Stimulated activated CD4-positive, alpha-beta T cell treated with anti-CD3 and anti-CD28 coated beads, TNF-alpha, amount 100 ng/mL, for 1 hour (primary cell): ENCODE measurements at regions not wholly inside any gene's neighbourhood (a gene's known extent, or its start where the extent isn't known, plus 50 kb on each side); places are given as distances from the start of the nearest gene placed in this dataset.

Experiments used
- DNase-seq, 3 donors: peaks; one replicate each; pipeline ENCODE4 v3.0.0-alpha.2; 2020; ENCODE audit warnings: low read depth in 3 of 3, low spot score in 1 of 3

DNA sequence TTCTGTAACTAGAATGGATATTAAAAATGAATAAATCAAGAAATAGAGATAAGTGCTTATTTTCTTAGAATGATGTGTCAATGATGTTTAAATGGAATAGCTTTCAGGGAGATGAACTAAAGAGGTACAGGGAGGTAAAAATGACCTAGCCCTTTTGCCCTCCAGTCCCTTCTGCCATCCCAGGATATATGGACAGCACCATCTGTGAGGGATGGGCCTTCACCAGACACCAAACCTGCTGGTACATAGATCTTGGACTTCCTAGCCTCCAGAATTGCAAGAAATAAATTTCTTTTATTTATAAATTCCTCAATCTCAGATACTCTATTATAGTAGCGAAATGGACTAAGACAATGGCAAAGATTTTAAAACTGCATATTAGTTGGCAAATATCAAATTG is 352.0 kb upstream of the THBS1 start:
- DNase-seq: no peak

GRCh38 chr15:39230205-39230907 is 350.5 kb upstream of the THBS1 start:
- no peak for DNase-seq

DNA sequence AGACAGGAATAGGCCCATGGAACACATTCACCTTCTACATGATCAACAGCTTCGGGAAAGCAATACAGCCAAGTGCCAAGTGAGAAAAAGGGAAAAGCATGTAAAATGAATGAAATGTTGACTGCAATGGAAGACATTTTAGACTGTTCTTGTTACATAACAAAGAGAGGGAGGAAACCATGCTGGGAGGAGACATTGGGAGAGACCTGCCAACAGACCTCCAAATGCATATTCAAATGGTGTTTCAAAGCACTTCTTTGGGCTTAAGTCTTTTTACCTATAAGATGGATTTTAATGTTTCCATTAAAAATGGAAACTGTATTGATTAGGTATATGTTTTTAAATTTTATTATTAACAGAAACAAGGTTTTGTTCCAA is 350.0 kb upstream of the THBS1 start:
- no peak for DNase-seq

DNA sequence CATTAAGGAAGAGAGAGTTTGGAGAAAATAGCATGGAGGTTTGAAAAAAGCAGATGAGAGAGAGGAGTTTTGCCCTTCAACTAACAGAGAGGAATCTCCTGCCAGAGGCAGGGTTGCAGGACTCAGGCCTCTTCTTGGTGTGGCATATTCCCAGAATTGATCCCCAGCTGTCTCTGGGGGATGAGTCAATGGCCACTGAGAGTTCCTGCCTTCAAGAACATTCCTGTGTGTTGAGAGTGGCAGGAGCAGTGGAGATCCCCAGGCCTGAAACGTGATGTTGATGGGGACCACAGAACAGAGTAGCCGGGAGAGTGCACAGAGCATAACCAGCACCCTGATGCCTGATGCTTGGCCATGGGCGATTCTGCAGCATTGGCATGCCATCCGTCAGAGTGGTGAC is 348.4 kb upstream of the THBS1 start:
- DNase-seq: no peak

GRCh38 chr15:39235084-39235795 is 345.6 kb upstream of the THBS1 start:
- no peak for DNase-seq

DNA sequence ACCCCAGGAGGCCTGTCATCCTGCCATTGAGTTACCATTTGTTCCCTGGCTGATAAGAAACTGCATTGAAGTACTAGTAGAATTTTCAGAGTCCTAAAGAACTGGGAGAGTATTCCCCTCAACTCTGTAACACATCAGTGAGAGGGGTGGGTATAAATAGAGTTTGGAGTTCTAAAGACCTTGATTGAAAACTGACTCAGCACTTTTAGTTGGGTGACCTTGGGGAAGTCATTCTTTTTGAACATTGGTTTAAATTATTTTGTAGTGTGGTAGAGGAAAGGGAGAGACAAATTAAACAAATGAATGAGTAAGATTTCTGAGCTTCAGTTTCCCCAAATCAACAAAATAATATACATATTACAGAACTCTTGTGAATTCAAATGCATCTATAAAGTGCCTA is 344.5 kb upstream of the THBS1 start:
- no peak for DNase-seq

- DNase-seq: no peak
These were observed 342.4 kb upstream of the THBS1 start for GRCh38 chr15:39238443-39238842.

DNA sequence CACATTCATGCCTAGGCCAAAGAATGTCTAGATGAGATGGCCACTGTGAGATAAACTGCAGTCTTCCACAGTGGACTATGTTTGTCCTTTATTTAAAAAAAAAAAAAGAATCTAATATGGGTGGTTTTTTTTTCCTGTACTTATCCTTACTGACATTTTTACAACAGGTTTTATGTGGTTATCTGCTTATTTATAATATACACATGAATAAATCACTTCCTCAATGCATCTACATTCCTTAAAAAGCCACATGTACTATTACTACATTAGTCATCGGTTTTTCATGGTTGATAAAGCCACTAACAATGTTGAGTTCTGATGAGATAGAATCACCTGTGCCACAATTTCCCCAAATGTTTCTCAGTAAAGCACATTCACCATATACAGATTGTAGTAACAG is 341.3 kb upstream of the THBS1 start:
- no peak for DNase-seq

DNA sequence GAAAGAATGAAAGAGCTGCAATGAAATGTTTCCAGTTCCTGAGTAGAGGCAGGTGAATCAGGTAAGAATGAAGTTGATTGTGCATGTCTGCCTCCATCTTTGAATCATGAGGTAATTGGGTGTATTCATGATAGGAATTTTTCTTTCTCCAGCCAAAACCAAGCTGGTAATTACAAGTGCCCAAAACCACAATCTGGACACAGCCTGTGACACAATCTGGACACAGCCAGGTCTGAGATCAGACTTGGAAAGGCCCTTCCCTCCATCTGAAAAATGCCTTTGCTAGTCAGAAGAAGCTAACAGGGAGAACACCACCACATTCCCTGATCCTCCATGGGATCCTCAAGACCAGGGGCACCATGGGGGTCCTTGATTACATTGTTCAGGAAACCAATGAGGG is 338.5 kb upstream of the THBS1 start:
- DNase-seq: no peak

GRCh38 chr15:39243396-39243795 is 337.5 kb upstream of the THBS1 start:
- no peak for DNase-seq

DNA sequence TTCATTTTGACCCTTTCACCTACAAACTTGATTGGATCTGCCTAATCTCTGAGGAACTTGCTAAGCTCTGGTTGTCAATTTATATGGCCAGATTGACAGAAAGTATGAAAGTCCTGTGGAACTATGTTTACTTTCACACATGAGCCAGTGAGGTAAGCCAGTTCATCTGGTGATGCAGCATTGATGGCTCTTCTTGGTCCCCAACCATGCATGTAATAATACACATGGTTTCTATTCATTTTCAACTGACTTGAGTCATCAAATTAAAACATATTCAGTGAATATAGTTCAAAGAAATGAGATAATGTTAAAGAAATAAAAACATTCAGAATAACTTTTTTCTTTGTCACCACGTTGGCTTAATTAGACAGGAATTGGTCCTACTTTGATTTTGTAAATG is 336.1 kb upstream of the THBS1 start:
- no peak for DNase-seq

DNA sequence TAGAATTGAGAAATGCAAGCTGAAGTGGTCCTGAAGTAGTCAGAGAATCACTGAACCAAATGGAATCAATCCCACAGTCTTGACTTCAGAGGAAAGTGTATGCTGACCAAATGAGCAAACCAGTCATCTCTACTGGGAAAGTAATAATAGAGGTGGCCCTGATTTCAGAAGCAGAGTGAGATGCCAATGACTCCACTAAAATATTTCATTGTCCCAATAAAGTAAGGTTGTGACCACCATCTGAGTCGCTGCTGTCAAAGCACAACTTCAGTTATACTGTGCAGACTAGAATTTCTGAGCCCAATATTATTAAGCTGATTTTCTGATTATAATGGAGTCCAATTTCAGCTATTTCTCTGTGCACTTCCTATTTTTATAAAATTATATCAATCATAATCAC is 334.4 kb upstream of the THBS1 start:
- no peak for DNase-seq

GRCh38 chr15:39247574-39247973 is 333.3 kb upstream of the THBS1 start:
- DNase-seq: no peak

DNA sequence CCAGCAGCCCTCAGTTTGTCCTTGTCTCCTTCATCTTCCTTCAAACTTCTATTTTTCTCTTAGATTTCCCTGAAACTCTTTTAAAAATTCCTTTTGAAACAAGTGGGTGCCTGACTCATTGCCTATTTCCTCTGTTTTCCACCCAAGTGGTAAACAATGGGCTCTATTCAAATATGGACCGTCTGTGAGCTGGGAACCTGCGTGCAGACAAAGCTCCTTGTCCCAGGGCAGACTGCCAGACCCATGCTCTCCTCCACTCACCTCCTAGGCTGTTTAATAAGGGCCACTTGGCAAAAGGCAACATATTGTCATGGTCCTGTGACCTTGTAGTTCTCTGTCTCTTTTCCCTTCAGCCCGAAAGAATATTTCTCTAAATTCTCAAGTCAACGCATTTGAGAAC is 332.7 kb upstream of the THBS1 start:
- DNase-seq: no peak

GRCh38 chr15:39250001-39250400 is 330.9 kb upstream of the THBS1 start:
- no peak for DNase-seq

GRCh38 chr15:39250460-39251186 is 330.3 kb upstream of the THBS1 start:
- no peak for DNase-seq

DNA sequence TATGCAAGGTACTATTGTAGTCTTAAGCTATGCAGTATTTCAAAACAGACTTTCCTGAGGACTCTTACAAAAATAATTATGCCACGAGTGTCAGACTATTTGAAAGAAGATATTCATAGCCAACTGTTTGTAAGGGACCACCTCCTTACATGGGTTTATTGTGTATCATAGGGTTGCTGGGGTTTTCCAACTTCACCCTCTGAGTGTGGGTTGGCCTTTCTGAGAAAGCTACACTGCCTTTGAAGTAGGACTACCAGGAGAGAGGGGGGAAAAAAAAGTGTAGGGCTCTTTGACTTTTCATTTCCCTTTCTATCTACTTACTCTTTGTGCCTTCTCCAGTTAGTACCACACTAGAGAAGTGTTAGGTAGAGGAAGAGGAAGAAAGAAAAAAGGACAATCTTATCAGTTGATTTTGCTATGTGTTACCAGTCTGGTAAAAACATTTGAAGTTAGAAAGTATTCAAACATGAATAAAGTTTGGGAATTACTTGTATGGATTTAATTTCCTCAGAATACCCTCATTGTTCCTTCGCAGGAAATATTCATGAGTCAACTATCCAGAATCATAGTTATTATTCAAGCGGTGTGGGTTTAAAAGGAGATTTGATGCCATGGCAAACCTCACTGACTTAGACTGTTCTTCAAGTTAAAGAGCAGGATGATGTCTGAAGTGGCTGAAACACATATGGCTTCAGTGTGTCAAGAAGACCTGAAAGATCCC is 329.3 kb upstream of the THBS1 start:
- DNase-seq: no peak

DNA sequence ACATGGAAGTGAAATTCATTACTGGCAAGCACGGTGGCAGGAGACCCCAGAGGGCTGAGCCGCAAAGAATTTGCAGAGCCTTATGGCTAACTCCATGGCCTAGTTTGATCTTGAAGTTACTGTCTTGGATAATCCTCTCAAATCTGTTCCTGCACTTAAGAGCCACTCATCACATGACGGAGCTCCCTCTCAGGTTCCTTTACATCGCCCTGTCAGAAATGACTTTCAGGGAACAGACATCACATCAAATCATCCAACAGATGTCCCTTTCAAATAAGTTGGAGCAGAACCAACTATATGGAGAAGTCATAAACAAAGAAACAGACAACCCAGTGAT is 328.8 kb upstream of the THBS1 start:
- no peak for DNase-seq

DNA sequence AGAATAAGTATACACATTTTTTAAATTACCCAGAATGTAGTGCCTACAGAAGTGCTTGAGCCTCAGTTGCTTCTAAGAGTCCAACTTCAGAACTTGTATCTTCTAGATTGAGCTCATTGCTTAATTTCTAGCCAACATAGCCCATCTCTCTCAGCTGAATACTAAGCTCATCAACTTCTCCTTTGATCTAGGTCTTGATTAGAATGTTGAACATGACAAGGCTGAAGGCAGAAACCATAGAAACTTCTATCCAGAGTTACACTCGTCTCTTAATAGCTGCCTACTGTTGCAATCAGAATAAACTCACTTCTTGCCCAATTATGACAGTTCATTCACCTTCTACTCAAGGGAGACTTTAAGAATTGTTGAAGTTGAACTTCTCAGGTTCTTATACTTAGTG is 327.3 kb upstream of the THBS1 start:
- DNase-seq: no peak

DNA sequence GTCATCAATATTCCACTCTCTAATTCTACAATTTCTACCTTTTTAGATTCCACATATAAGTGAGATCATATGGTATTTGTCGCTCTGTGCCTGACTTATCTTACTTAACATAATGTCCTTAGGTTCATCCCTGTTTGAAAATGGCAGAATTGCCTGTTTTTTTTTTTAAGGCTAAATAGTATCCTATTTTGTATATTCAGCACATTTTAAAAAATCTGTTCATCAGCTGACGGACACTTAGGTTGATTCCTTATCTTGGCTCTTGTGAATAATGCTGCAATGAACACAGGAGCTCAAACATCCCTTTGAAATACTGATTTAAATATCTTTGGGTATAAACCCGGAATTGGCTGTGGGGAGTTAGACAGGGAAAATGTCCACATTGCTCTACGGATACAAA is 326.7 kb upstream of the THBS1 start:
- no peak for DNase-seq

- no peak for DNase-seq
These were observed 325.1 kb upstream of the THBS1 start for GRCh38 chr15:39255760-39256159.

DNA sequence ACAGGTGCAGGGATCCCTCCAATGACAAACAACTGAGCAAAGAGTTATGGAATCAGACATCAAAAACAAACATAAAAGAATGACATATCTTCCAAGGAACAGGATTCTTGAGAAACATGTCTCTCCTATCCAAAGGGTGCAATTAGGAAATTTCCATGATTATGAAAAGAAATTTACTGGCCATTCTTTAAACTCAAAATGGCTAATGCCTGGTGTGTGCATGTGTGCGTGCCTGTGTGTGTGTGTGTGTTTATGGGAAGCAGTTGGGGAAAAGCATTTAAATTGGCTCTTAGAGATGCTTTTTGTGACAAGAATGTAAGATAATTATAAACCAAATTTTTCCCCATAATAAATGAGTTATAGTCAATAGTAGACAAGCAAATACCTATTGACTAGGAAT is 320.5 kb upstream of the THBS1 start:
- no peak for DNase-seq
